Testis (tissue), 2 donors: ENCODE measurements at regions not wholly inside any gene's neighbourhood (a gene's known extent, or its start where the extent isn't known, plus 50 kb on each side); places are given as distances from the start of the nearest gene placed in this dataset.

Experiments used
- CTCF ChIP-seq, 3 experiments: fragments of 450-650 bp in 2 of 3; fragments of 200-600 bp in 1 of 3; sonication (generic) in 1 of 3; IDR thresholded peaks; one replicate each; pipeline ENCODE4 v1.5.1; 2016 to 2019; ENCODE audit warnings: antibody characterized with exemption in 3 of 3, mild to moderate bottlenecking in 2 of 3, moderate library complexity in 1 of 3
- POLR2A ChIP-seq: fragments of 450-650 bp; IDR thresholded peaks from one replicate; pipeline ENCODE4 v1.6.1; 2017; ENCODE audit warnings: antibody characterized with exemption, mild to moderate bottlenecking, moderate library complexity

DNA sequence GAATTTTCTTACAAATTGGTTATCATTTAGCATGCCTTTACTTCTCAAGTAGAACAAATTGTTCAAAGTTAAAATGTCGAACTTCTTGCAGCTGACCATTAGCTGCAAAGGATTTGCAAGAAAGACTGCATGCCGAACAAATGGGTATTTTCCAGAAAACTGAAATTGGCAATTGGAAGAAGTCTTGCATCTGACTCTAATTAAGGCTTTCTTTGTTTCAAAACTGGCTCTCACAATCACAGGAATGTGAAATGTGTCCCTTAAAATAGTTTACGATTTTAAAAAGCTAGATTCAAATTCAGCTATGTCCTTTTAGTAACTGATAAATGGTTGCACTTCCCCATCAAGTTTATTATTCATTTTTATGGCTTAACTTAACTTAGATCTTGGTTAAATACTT, 207.9 kb downstream of the ARL4A start:
- TF ChIP-seq CTCF (IDR thresholded peaks at IDR 0.05) (no peak), POLR2A (no peak)
